IgD-negative memory B cell (primary cell): ENCODE measurements at regions not wholly inside any gene's neighbourhood (a gene's known extent, or its start where the extent isn't known, plus 50 kb on each side); places are given as distances from the start of the nearest gene placed in this dataset.
"Not testable (repeated sequence)": the region's sequence is repeated elsewhere in the genome, so short reads cannot be mapped to it uniquely, and the experiment has no call there.

Experiments
- H3K27ac Mint-ChIP-seq, 3 donors: one replicate each; pipeline ENCODE4 v1.8.0; 2020 to 2022; ENCODE audit warnings: mild to moderate bottlenecking in 3 of 3, mixed read lengths in 3 of 3, moderate library complexity in 1 of 3
- H3K27me3 Mint-ChIP-seq: one replicate; pipeline ENCODE4 v1.8.0; 2021; ENCODE audit warnings: mixed read lengths
- H3K36me3 Mint-ChIP-seq: one replicate; pipeline ENCODE4 v1.8.0; 2020; ENCODE audit warnings: mild to moderate bottlenecking, mixed read lengths
- H3K4me1 Mint-ChIP-seq, 3 donors: one replicate each; pipeline ENCODE4 v1.8.0; 2020 to 2022; ENCODE audit warnings: mixed read lengths in 3 of 3, mild to moderate bottlenecking in 1 of 3
- H3K4me3 Mint-ChIP-seq, 4 donors: one replicate each; pipeline ENCODE4 v1.8.0; 2020 to 2022; ENCODE audit warnings: mild to moderate bottlenecking in 4 of 4, mixed read lengths in 4 of 4, moderate library complexity in 3 of 4
- H3K9me3 Mint-ChIP-seq, 3 donors: one replicate each; pipeline ENCODE4 v1.8.0; 2020 to 2021; ENCODE audit warnings: mixed read lengths in 3 of 3, mild to moderate bottlenecking in 1 of 3

DNA sequence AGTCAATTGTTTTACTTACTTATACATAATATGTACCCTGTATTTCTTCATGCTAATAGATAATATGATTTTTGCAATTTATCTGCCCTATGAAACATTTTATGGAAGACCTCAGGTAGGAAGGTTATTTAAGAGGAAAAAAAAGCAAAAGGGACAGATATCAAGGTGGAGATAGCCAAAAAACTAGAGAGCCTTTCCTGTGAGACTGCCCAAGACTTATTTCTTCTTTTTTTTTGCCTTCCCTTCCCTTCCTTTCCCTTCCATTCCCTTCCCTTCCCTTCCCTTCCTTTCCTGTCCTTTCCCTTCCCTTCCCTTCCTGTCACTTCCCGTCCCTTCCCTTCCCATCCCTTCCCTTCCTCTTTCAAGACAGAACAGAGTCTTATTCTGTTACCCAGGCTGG lies 80.6 kb upstream of the HMCN1 start:
- Mint-ChIP-seq H3K27me3 (no peaks in the 10 kb centered on the region), H3K36me3 (peaks cover 6% of the 10 kb centered on the region), H3K4me3 (no peak overlapping the region), H3K9me3 (peaks cover 0 to 6% (median 4%) of the 10 kb centered on the region in 3 donors), H3K4me1 (peaks cover 0 to under 1% (median 0%) of the 10 kb centered on the region in 3 donors), H3K27ac (no peak overlapping the region)

DNA sequence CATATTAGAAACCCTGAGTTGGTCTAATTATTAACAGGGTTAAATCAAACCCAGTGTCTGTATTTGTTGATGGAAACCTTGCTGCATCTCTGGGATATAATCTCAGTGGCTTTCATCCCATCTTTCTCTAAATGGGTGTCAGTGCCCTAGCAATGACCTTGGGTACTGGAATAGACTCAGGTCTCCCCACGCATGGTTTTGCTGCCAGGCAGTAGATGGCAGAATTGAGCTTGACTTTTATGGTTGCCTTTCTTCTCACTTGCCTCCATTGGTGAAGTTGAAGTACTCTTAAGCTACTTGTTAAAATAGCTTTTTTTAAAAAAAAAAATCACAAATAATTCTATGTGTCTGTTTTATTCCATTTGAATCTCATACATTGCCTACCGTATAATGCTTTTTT lies 81.8 kb upstream of the HMCN1 start:
- H3K9me3 Mint-ChIP-seq, result peaks cover 0 to 6% (median 4%) of the 10 kb centered on the region in 3 donors
- no peaks in the 10 kb centered on the region for H3K4me1 Mint-ChIP-seq
- H3K36me3 Mint-ChIP-seq, result peaks cover 6% of the 10 kb centered on the region
- no peak overlapping the region for H3K27ac Mint-ChIP-seq
- no peak overlapping the region for H3K4me3 Mint-ChIP-seq
- no peaks in the 10 kb centered on the region for H3K27me3 Mint-ChIP-seq

- H3K4me3 Mint-ChIP-seq, result no peak overlapping the region
- H3K27me3 Mint-ChIP-seq, result no peaks in the 10 kb centered on the region
- H3K9me3 Mint-ChIP-seq, result peaks cover 0 to 6% (median 2%) of the 10 kb centered on the region in 3 donors
- H3K36me3 Mint-ChIP-seq, result peaks cover 6% of the 10 kb centered on the region
- peaks cover 0 to 2% (median 2%) of the 10 kb centered on the region in 3 donors for H3K4me1 Mint-ChIP-seq
- no peak overlapping the region for H3K27ac Mint-ChIP-seq
Measured at GRCh38 chr1:185650602-185651230, 83.5 kb upstream of the HMCN1 start.

- H3K9me3 Mint-ChIP-seq, result peaks cover 0 to 14% (median 11%) of the 10 kb centered on the region in 3 donors
- no peak overlapping the region for H3K27ac Mint-ChIP-seq
- H3K4me1 Mint-ChIP-seq, result peaks cover 0 to 3% (median 2%) of the 10 kb centered on the region in 3 donors
- H3K27me3 Mint-ChIP-seq, result no peaks in the 10 kb centered on the region
- peaks cover 8% of the 10 kb centered on the region for H3K36me3 Mint-ChIP-seq
- no peak overlapping the region for H3K4me3 Mint-ChIP-seq
Measured at GRCh38 chr1:185648858-185649589, 85.2 kb upstream of the HMCN1 start.

DNA sequence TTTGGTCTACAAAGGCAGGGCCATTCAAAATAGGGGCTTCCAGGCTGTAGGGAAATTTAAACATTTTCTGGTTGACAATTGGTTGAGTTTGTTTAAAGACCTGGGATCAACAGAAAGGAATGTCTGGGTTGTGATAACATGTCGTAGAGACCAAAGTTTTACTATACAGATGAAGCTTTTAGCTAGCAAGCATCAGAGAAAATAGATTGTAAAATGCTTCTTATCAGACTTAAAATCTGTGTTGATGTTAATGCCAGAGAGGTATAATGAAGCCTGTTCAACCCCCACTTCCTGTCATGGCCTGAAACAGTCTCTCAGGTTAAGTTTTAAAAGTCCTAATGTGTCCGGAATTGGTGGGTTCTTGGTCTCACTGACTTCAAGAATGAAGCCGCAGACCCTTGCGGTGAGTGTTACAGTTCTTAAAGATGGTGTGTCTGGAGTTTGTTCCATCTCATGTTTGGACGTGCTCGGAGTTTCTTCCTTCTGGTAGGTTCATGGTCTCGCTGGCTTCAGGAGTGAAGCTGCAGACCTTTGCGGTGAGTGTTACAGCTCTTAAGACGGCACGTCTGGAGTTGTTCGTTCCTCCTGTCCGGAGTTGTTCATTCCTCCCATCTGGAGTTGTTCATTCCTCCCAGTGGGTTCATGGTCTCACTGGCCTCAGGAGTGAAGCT lies 86.5 kb upstream of the HMCN1 start:
- not testable (repeated sequence) for H3K27ac Mint-ChIP-seq, H3K4me3 Mint-ChIP-seq, H3K27me3 Mint-ChIP-seq, H3K4me1 Mint-ChIP-seq, H3K36me3 Mint-ChIP-seq
- H3K9me3 Mint-ChIP-seq, result peaks cover 0 to 14% (median 14%) of the 10 kb centered on the region in 3 donors

DNA sequence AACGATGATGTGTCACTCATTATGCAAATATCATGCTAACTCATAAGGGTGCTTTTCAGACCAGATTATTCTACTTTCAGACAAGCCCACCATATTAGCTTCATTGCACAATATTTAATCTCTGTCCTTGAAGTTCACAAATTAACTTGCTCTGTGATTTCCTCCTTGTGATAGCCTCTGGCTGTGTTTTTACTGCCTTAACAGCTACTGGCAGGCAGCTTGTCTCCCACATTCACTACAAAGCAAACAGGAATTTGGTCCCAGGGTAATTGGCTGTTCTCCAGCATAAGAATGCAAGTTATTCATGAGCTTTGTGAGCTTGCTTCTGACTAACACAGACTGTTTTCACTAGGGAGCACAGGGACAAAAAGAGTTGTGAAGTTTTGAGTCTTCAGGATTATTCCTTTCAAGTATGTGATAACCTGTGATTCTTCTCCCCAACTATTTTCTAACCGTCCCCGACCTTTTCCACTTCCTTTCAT lies 87.9 kb upstream of the HMCN1 start:
- H3K36me3 Mint-ChIP-seq, result peaks cover 7% of the 10 kb centered on the region
- no peak overlapping the region for H3K4me3 Mint-ChIP-seq
- H3K9me3 Mint-ChIP-seq, result peaks cover 3 to 14% (median 7%) of the 10 kb centered on the region in 3 donors
- peaks cover 0 to 3% (median 2%) of the 10 kb centered on the region in 3 donors for H3K4me1 Mint-ChIP-seq
- no peaks in the 10 kb centered on the region for H3K27me3 Mint-ChIP-seq
- H3K27ac Mint-ChIP-seq, result peak overlapping the region in 1 of 3 donors; percentile 41

- Mint-ChIP-seq H3K27me3 (no peaks in the 10 kb centered on the region), H3K4me3 (peak overlapping the region in 1 of 4 donors; percentile 6), H3K4me1 (peaks cover 0 to 3% (median 2%) of the 10 kb centered on the region in 3 donors), H3K36me3 (peaks cover 7% of the 10 kb centered on the region), H3K27ac (no peak overlapping the region), H3K9me3 (peaks cover 3 to 14% (median 7%) of the 10 kb centered on the region in 3 donors)
Measured at GRCh38 chr1:185645686-185646085, 88.5 kb upstream of the HMCN1 start.

DNA sequence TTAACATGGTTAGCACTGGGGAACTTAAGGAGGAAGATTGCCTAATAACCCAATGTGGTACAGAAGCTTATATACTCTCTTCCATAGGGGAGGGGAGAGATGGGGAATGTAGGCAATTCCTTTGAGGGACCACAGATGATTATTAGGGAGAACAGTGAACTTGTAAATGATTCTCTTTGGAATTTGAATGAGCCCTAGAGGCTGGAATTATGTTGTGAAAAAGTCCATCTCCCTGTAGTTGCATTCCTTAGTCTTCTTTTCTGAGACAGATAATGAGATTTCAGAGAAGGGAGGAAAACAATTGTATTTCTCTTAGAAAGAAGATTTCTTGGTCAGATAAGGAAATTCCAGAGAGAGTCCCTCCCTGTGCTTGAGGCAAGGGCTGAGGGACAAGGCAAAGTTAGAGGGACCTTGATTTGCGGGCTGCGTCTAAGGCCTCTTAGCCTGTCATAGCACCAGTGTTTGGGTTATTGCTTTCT lies 89.0 kb upstream of the HMCN1 start:
- H3K4me3 Mint-ChIP-seq, result no peak overlapping the region
- H3K9me3 Mint-ChIP-seq, result peaks cover 3 to 14% (median 7%) of the 10 kb centered on the region in 3 donors
- H3K27me3 Mint-ChIP-seq, result no peaks in the 10 kb centered on the region
- H3K27ac Mint-ChIP-seq, result no peak overlapping the region
- H3K36me3 Mint-ChIP-seq, result peaks cover 7% of the 10 kb centered on the region
- H3K4me1 Mint-ChIP-seq, result peaks cover 0 to 3% (median 2%) of the 10 kb centered on the region in 3 donors

DNA sequence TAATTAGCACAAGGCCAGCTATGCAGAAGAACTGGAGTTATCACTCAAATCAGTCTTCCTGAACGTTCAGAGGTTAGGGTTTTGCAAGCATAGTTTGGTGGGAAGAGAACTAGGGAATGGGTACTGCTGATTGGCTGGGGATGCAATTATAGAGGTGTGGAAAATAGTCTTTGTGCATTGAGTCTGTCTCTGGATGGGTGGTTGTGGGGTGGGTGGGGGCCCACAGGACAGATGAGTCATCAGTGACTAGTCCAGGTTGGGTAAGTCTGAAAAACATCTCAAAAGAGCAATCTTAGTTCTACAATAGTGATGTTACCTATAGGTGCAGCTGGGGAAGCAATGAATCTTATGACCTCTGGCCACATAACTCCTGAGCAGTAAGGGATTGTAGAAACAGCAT lies 89.7 kb upstream of the HMCN1 start:
- no peak overlapping the region for H3K4me3 Mint-ChIP-seq
- H3K4me1 Mint-ChIP-seq, result peaks cover 0 to 3% (median 2%) of the 10 kb centered on the region in 3 donors
- no peaks in the 10 kb centered on the region for H3K27me3 Mint-ChIP-seq
- H3K27ac Mint-ChIP-seq, result no peak overlapping the region
- peaks cover 3 to 14% (median 7%) of the 10 kb centered on the region in 3 donors for H3K9me3 Mint-ChIP-seq
- H3K36me3 Mint-ChIP-seq, result peaks cover 7% of the 10 kb centered on the region

DNA sequence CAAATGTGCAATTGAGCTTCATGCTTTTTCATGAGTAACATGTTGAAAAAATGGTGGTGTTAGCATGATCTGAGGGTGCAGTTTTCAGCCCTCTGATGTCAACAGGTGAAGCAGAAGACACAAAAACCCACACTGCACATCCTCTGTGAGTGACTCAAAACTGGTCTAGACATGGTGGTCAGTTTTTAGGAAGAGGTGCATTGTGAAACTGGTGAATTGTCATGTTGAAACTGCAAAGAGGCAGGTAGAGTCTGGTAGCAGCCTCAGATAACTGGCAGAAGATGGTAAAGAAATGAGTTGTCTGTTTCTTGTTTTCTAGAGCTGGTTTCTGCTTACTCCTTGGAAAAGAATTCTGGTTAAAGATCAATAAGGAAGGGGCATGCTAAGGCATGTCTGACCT lies 97.3 kb upstream of the HMCN1 start:
- H3K4me1 Mint-ChIP-seq, result peaks cover 0 to 4% (median 3%) of the 10 kb centered on the region in 3 donors
- peaks cover 2% of the 10 kb centered on the region for H3K27me3 Mint-ChIP-seq
- H3K4me3 Mint-ChIP-seq, result no peak overlapping the region
- H3K27ac Mint-ChIP-seq, result no peak overlapping the region
- H3K36me3 Mint-ChIP-seq, result peaks cover 4% of the 10 kb centered on the region
- peaks cover 8 to 10% (median 8%) of the 10 kb centered on the region in 3 donors for H3K9me3 Mint-ChIP-seq

- Mint-ChIP-seq H3K27ac (no peak overlapping the region), H3K27me3 (peaks cover 2% of the 10 kb centered on the region), H3K4me1 (peaks cover 0 to 6% (median 4%) of the 10 kb centered on the region in 3 donors), H3K36me3 (peaks cover 4% of the 10 kb centered on the region), H3K4me3 (no peak overlapping the region), H3K9me3 (peaks cover 7 to 10% (median 8%) of the 10 kb centered on the region in 3 donors)
Measured at GRCh38 chr1:185634704-185635103, 99.5 kb upstream of the HMCN1 start.

- Mint-ChIP-seq H3K36me3 (no peaks in the 10 kb centered on the region), H3K4me1 (peaks cover 1 to 7% (median 6%) of the 10 kb centered on the region in 3 donors), H3K4me3 (no peak overlapping the region), H3K27ac (no peak overlapping the region), H3K9me3 (peaks cover 5 to 8% (median 8%) of the 10 kb centered on the region in 3 donors), H3K27me3 (peaks cover 2% of the 10 kb centered on the region)
Measured at GRCh38 chr1:185632659-185633423, 101.3 kb upstream of the HMCN1 start.

GRCh38 chr1:185631843-185632242 lies 102.3 kb upstream of the HMCN1 start:
- peaks cover 2% of the 10 kb centered on the region for H3K27me3 Mint-ChIP-seq
- no peak overlapping the region for H3K27ac Mint-ChIP-seq
- peaks cover 5 to 8% (median 8%) of the 10 kb centered on the region in 3 donors for H3K9me3 Mint-ChIP-seq
- no peak overlapping the region for H3K4me3 Mint-ChIP-seq
- H3K36me3 Mint-ChIP-seq, result no peaks in the 10 kb centered on the region
- H3K4me1 Mint-ChIP-seq, result peaks cover 1 to 8% (median 2%) of the 10 kb centered on the region in 3 donors

DNA sequence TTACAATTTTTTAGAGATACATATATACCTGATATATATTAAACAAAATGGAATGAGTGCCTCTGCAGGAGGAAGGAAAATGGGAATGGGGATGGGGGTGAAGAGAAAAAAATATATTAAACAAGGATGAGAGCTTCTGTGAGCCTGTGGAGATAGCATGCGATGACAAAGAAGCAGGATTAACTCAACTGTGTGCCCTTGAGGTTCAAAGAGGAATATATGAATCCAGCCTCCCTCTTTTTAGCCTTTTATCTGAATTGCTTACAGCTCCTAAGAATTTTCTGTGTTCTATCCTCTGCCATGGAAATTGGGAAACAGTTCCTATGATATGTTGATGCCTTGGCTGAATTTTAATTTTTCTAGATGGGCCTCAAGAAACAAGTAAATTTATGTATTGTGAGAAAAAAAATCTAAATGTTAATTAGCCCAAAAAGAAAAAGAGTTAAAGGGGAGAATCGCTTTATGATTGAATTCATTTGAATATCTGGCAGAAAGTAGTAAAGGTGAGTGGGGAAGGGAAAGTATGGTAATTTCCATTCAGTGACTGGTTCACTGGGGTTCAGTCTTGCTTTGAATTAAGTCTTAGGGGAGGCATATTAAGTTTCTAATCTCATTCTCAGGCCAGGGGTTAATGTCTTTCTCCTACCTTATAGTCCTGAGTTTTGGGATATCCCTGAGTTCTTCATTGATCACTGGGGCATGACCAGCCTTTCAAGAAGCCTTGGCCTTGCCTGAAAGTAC lies 106.3 kb upstream of the HMCN1 start:
- Mint-ChIP-seq H3K9me3 (peaks cover 0 to 4% (median 3%) of the 10 kb centered on the region in 3 donors), H3K4me3 (no peak overlapping the region), H3K4me1 (peaks cover 2 to 4% (median 3%) of the 10 kb centered on the region in 3 donors), H3K36me3 (no peaks in the 10 kb centered on the region), H3K27me3 (no peaks in the 10 kb centered on the region), H3K27ac (no peak overlapping the region)
